ENCODE measurements at regions not wholly inside any gene's neighbourhood (a gene's known extent, or its start where the extent isn't known, plus 50 kb on each side); places are given as distances from the start of the nearest gene placed in this dataset.

DNA sequence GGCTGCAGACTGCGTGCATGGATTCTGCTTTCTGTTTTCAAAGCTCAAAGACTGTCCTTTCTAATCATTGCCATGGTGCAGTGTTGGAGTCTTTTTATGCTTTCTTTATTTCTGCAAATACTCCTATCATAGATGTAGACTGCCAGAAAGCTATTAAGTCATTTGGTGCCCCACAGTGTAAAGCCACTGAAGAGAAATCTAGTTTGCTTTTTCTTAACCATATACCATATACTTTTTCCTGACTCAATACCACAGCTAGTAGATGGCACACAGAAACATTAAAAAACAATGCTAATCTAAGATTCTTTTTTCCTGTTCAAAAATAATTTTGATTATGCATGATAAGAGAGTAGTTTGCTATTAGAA lies 109.9 kb upstream of the RAB27B start:
- Histone ChIP-seq H3K4me3 (no peak overlapping the region), H3K27ac (no peak overlapping the region), H3K9me3 (no peaks in the 10 kb centered on the region), H3K4me1 (no peaks in the 10 kb centered on the region), H3K27me3 (no peaks in the 10 kb centered on the region), H3K36me3 (ENCODE audit: low read depth, missing control alignments) (no peaks in the 10 kb centered on the region)
- intact Hi-C loops (cut with DNase I; ENCODE audit: low total_unique reads) = no loop called here
- DNase-seq = no peak
- TF ChIP-seq, protein P1, sequence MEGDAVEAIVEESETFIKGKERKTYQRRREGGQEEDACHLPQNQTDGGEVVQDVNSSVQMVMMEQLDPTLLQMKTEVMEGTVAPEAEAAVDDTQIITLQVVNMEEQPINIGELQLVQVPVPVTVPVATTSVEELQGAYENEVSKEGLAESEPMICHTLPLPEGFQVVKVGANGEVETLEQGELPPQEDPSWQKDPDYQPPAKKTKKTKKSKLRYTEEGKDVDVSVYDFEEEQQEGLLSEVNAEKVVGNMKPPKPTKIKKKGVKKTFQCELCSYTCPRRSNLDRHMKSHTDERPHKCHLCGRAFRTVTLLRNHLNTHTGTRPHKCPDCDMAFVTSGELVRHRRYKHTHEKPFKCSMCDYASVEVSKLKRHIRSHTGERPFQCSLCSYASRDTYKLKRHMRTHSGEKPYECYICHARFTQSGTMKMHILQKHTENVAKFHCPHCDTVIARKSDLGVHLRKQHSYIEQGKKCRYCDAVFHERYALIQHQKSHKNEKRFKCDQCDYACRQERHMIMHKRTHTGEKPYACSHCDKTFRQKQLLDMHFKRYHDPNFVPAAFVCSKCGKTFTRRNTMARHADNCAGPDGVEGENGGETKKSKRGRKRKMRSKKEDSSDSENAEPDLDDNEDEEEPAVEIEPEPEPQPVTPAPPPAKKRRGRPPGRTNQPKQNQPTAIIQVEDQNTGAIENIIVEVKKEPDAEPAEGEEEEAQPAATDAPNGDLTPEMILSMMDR (IDR thresholded peaks at IDR 0.05) = no peak
- TF ChIP-seq POLR2A (IDR thresholded peaks at IDR 0.05) = no peak
- 53 to 54% methylated on average over 1 of the region's 1 CpG for WGBS, 2 donors

DNA sequence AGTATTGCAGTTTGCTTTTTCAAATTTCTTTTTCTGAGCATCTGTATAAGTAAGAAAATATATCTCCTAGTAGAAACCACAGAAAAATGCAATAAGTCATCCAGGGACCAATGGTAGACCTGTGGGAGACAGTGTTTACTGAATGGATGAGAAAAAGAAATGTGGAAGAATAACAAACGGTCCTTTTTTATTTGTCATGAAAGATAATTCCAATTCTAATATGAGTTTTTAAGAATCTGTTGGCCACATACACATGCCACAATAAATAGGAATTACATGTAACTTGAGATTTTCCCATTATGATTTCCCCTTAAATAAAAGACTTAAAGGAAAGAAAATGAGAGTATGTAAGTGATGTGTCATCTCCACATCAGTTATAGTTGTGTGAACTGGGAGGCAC lies 107.7 kb upstream of the RAB27B start:
- Histone ChIP-seq H3K4me1 (no peaks in the 10 kb centered on the region), H3K9me3 (no peaks in the 10 kb centered on the region)

DNA sequence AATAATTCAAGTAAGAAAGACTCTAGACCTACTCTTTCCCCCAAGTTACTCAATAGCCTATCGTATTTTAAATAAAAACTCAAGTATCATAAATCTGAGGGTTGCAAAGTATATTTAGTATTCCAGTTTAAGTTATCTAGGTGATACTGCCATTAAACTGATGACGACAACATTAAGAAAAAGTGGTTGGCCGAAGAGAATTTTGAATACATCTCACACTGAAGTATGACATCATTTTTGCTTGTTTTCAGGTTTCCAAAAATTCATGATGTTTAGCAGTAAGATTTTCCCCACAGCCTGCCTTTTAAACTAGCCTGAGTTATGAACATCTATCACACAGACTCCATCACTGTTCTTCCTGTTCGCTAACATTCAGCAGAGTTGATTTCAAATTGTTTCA lies 102.1 kb upstream of the RAB27B start:
- 94 to 95% methylated on average over 4 of the region's 4 CpGs for WGBS, 2 donors
- TF ChIP-seq POLR2A (IDR thresholded peaks at IDR 0.05) = no peak
- TF ChIP-seq, protein P1 (IDR thresholded peaks at IDR 0.05) = no peak
- H3K36me3 ChIP-seq (ENCODE audit: low read depth, missing control alignments) = no peaks in the 10 kb centered on the region
- no peaks in the 10 kb centered on the region for H3K27me3 ChIP-seq
- H3K4me1 ChIP-seq = no peaks in the 10 kb centered on the region
- DNase-seq = no peak
- H3K27ac ChIP-seq = no peak overlapping the region
- H3K9me3 ChIP-seq = no peaks in the 10 kb centered on the region
- intact Hi-C loops (cut with DNase I; ENCODE audit: low total_unique reads) = no loop called here
- no peak overlapping the region for H3K4me3 ChIP-seq

More for the DNA sequence above, 107.7 kb upstream of the RAB27B start:
- Histone ChIP-seq H3K27me3 (no peaks in the 10 kb centered on the region), H3K27ac (no peak overlapping the region), H3K4me3 (no peak overlapping the region), H3K36me3 (ENCODE audit: low read depth, missing control alignments) (no peaks in the 10 kb centered on the region)
- TF ChIP-seq, protein P1 (IDR thresholded peaks at IDR 0.05) = no peak
- DNase-seq = no peak
- 73 to 92% methylated on average over 1 of the region's 1 CpG for WGBS, 2 donors
- intact Hi-C loops (cut with DNase I; ENCODE audit: low total_unique reads) = no loop called here

DNA sequence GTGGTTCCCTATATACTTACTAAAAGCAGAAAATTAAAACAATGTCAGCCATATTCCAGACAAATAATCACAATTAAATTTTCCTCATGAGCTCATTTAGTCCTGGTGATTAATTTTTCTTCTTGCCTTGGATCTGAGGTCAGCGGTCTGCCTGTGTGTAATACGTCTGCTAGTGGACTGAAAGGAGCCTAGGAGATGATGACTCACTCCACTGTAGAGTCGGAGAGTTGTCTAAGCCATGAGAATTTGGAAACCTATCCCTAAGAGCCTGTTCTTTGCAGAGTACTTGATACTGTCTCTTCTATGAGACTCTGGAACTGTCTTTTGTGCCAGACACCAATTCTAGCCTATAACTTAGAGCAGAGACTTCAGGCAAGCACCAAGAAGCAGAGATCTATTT lies 94.2 kb upstream of the RAB27B start:
- WGBS, 2 donors = 50 to 72% methylated on average over 3 of the region's 3 CpGs
- TF ChIP-seq POLR2A (IDR thresholded peaks at IDR 0.05) = no peak
- TF ChIP-seq, protein P1 (IDR thresholded peaks at IDR 0.05) = no peak
- intact Hi-C loops (cut with DNase I; ENCODE audit: low total_unique reads) = no loop called here
- DNase-seq = no peak
- H3K27me3 ChIP-seq = no peaks in the 10 kb centered on the region
- no peak overlapping the region for H3K27ac ChIP-seq
- H3K4me3 ChIP-seq = no peak overlapping the region
- no peaks in the 10 kb centered on the region for H3K9me3 ChIP-seq
- no peaks in the 10 kb centered on the region for H3K4me1 ChIP-seq
- H3K36me3 ChIP-seq (ENCODE audit: low read depth, missing control alignments) = no peaks in the 10 kb centered on the region

DNA sequence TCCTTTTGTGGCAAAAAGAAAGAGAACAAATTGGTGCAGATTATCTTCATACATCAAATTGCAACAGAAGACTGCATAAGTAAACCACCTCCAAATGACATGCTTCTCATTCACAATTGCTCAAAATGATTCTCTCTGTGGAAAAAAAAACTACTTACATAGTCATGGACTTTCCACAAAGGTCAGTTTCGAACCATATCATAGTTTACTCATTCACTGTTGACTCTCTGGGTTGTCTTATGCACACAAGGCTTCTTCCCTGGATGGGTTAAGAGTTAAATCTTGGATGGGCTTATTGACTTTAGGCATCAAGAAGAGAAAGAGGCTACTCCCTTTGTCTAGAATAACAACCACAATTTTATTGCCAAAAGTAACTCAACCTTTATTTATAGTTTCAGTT lies 91.3 kb upstream of the RAB27B start:
- no peaks in the 10 kb centered on the region for H3K27me3 ChIP-seq
- WGBS, 2 donors = 88% methylated on average over 1 of the region's 1 CpG
- H3K27ac ChIP-seq = no peak overlapping the region
- no peaks in the 10 kb centered on the region for H3K36me3 ChIP-seq (ENCODE audit: low read depth, missing control alignments)
- H3K4me3 ChIP-seq = no peak overlapping the region
- DNase-seq = no peak
- intact Hi-C loops (cut with DNase I; ENCODE audit: low total_unique reads) = no loop called here
- TF ChIP-seq, protein P1 (IDR thresholded peaks at IDR 0.05) = no peak
- no peak for TF ChIP-seq POLR2A (IDR thresholded peaks at IDR 0.05)
- no peaks in the 10 kb centered on the region for H3K4me1 ChIP-seq
- H3K9me3 ChIP-seq = no peaks in the 10 kb centered on the region

Data from testis (tissue), 2 donors.